Kidney capillary endothelial cell (primary cell): ENCODE measurements at regions not wholly inside any gene's neighbourhood (a gene's known extent, or its start where the extent isn't known, plus 50 kb on each side); places are given as distances from the start of the nearest gene placed in this dataset.
"Not testable (repeated sequence)": the region's sequence is repeated elsewhere in the genome, so short reads cannot be mapped to it uniquely, and the experiment has no call there.

ENCODE experiments used
- DNase-seq: peaks from one replicate; pipeline ENCODE4 v3.0.0-alpha.2; 2018; ENCODE audit warnings: low spot score

DNA sequence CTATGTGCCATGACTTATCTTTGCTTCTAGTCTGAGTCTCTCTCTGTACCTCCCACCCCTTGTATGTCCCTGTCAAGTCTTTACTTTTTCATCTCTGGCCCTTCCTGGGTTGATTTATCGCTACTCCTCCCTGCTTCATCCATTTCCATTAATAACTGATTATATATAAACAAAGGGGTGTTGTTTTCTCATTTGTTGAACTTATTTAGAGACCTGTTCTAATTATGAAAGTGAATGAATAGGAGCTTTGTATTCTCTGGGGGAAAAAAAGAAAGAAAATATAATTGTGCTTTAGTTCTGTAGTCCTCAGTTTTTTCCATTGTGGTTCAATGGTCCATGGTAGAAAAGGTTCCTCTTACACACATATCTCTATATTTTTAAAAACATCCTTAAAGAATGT, 328.9 kb upstream of the PPP2R3A start:
- no peak for DNase-seq

DNA sequence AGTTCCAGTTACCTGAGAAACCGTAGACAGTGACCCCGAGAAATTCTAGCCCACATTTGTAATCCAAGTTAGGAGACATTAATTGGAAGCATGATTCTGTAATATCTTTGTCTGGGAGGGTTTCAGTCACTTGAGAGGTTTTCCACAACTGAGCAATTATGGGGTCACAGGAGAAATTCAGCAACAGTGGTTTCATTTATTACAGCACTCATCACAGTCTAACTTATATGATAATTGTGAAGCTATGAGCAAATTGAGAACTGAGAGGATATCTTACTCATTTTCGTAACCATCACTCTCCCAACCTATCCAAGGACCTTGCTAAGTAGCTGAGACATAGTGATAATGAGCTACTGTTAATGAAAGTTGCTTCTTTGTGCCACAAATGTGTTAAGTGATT, 328.5 kb upstream of the PPP2R3A start:
- DNase-seq = no peak

DNA sequence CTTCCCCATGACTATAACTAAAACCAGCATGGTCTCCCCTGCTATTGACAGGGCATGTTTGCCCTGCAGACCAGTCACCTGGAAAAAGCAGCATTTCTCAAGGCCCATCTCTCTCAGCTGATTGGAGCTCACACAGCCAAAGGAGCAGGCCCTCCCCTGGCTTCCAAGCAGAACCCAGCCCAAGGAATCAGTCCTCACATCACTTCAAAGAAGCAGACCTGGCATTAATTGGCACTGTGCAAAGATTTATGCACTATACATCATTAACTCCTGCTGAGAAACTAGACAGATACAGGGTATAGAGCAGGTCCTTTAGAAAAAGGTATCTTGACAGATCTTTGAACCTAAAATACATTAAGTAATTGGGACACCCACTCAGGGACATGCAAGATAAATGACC, 323.8 kb upstream of the PPP2R3A start:
- no peak for DNase-seq

DNA sequence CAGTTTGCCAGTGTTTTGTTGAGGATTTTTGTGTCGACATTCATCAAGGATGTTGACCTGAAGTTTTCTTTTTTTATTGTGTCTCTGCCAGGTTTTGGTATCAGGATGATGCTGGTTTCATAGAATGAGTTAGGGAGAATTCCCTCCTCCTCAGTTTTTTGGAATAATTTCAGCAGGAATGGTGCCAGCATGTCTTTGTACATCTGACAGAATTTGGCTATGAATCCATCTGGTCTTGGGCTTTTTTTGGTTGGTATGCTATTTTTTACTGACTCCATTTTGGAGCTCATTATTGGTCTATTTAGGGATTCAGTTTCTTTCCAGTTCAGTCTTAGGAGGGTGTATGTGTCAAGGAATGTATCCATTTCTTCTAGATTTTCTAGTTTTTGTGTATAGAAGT, 320.0 kb upstream of the PPP2R3A start:
- DNase-seq = no peak

DNA sequence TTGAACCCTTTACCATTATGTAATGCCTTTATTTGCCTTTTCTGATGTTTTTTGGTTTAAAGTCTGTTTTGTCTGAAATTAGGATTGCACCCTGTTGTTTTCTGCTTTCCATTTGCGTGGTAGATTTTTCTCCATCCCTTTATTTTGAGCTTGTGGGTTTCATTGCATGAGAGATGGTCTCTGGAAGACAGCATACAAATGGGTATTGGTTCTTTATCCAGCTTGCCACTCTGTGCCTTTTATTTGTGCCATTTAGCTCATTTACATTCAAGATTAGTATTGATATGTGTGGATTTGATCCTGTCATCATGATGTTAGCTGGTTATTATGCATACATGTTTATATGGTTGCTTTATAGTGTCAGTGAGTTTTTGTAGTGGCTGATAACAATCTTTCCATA, 318.7 kb upstream of the PPP2R3A start:
- DNase-seq = no peak

DNA sequence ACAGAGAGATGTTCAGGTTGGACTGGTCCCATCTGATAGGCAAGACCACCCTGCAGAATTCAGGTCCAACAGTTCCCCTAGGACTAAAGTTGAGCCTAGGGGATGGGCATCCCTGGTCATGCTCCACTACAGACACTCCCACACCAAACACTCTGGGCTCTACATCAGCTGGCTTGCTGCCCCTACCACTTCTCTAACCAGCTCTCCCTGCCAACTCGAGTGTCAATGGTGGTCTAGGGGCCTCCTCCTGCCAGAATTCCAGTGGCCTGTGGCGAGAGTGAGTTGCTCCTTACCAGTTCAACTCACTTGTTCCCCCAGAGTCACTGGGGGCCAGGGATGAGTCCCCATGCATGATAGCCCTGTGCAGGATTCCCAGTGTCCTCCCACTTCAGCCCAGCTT, 316.2 kb upstream of the PPP2R3A start:
- DNase-seq = no peak

DNA sequence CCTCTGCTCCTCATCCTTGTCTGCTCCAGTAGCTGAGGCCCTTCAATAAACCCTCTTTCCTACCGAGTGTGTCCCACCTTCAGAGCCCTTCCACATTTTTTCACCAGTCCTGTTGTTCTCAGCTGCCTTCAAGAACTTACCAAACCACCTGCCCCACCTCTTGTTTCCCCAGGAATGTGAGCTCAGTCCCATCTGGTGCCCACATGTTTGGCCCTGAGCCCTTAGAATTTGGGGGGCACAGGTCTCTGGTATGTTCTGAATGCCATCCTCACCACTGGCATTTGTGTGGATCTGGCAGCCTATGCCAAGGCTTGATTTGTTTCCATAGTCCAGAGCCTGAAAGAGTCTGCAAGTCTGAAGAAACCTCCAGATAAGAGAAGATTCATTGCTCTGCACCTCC, 315.2 kb upstream of the PPP2R3A start:
- no peak for DNase-seq

DNA sequence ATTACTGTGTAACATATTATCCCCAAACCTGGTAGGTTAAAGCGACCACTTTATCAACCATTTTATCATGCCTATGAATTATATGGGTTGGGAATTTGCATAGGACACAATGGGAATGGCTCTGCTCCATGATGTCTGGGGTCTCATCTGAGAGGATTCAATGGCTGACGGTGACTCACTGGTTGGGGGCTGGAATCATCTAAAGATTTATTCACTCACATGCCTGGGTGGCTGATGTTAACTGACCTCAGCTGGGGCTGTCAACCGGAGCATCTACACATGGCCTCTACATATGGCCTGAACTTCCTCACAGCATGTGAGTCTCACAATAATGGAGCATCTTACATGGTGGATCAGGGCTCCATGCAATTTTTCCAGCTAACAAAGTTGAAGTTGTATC, 313.1 kb upstream of the PPP2R3A start:
- no peak for DNase-seq

DNA sequence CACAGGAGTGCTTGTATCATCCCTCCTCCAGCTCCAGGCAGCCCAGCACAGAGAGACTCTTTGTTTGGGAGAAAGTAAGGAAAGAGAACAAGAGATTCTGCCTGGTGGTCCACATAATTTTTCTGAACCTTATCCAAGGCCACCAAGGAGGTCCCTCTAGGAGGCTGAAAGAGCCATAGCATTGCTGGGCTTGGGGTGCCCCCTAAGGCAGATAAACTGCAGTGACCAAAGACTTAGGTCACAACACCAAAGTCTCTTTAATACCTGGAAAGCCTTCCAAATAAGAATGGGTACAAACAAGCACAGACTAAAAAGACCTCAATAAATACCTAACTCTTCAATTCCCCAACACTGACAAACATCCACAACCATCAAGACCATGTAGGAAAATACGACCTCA, 310.2 kb upstream of the PPP2R3A start:
- no peak for DNase-seq

DNA sequence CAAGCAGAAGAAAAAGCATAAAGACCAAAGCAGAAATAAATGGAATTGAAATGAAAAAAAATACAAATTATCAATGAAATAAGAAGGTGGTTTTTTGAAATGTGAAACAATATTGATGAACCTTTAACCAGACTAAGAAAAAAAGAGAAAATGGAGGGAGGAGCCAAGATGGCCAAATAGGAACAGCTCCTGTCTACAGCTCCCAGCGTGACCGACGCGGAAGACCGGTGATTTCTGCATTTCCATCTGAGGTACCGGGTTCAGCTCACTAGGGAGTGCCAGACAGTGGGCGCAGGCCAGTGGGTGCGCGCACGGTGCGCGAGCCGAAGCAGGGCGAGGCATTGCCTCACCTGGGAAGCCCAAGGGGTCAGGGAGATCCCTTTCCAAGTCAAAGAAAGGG, 307.1 kb upstream of the PPP2R3A start:
- not testable (repeated sequence) for DNase-seq

DNA sequence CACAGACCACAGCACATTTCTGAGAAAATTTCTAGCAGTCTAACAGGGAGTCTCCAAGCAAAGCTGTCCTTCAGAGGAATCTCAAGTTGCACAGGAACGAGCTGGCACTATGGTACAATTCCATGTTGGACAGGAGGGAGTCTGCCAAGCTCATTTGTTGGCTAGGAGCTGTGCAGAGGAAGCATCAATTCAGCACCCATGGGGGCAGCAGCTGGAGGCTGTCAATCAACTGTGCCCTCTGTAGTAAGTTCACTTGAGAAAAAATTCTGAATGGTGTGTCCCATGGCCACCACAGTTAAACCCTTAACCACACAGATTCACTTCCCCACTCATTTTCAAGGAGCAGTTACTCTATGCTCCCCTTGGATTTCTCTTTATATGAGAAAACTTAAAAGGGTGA, 298.5 kb upstream of the PPP2R3A start:
- no peak for DNase-seq

DNA sequence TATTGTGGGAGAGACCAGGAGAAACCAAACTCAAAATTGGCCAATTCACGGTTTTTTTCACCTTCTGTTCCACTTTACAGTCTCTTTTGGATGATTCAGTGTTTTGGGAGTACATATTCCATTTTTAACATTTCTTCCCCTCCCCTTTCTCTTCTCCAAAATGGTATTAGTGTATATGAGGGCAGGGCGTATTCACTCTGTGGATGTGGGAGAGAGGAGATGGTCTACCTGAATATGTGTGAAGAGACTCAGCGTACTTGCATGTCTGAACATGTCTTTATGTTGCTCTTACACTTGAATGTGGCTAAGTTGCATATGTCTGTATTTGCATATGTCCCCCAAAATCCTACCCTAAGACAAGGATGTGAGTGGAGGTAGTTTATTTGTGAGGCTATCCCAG, 291.0 kb upstream of the PPP2R3A start:
- no peak for DNase-seq

DNA sequence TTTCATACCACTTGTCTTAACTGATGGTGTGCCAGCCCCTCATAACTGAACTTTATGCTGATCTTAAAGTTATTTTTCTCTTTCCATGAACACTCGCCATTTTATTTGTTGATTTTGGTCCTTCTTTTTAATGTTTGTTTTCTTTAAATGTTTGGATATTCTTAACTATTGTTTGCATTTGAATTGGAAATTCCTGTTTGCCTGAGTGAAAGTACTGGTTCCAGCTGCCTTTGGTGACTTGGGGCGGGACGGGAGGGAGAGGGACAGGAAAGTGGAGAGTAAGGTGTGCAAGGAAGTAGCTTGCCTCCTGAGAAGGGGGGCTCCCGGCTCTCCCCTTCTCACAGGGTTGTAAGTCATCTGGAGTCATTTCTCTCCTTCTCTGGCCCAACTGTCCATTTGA, 287.1 kb upstream of the PPP2R3A start:
- no peak for DNase-seq

DNA sequence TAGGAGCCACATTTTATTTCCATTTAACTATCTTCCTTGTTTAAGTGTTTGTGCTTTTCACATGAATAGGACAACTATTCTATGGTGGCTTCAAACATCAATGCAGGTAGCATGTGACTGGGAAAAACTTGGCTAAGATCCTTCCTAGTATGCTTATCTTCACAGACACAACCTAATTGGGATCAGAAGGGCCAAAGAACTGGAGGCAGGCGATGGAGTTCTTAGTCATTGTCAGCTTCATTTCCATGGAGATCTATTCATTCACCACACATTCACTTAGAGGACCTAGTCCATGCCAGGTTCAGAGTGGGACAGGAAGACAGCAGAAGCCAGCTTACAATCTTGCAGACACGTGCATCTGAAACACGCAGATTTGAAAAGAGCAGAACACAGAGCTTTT, 277.5 kb upstream of the PPP2R3A start:
- DNase-seq = no peak

DNA sequence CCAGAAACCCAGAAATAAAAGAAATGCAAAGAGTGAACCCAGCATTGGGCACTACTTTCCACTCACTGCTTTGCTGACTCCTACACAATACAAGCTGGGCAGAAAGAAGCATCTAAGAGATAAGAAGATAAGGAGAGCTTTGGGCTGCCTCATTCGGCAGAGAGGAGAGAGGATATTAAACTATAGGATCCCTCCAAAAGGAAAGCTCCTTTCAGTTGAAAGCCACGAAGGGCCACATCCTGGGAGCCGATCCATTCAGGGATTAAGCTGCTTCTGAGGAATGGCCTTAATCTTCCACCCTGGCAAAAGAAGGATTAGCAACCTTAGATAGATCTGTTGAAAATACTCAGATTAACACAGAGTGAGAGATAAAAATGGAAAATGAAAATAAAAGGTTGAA, 274.9 kb upstream of the PPP2R3A start:
- DNase-seq = no peak

DNA sequence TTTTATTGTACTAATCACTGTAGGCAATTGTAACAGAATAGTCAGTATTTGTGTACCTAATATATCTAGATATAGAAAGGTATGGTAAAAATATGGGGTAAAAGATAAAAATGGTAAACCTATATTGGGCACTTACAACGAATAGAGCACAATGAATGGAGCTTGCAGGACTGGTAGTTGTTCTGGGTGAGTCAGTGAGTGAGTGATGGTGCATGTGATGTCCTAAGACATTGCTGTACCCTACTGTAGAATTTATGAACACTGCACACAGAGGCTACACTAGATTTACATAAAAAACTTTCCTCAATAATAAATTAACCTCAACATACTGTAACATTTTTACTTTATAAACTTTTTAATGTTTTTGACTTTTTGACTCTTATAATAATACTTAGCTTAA, 274.3 kb upstream of the PPP2R3A start:
- no peak for DNase-seq

DNA sequence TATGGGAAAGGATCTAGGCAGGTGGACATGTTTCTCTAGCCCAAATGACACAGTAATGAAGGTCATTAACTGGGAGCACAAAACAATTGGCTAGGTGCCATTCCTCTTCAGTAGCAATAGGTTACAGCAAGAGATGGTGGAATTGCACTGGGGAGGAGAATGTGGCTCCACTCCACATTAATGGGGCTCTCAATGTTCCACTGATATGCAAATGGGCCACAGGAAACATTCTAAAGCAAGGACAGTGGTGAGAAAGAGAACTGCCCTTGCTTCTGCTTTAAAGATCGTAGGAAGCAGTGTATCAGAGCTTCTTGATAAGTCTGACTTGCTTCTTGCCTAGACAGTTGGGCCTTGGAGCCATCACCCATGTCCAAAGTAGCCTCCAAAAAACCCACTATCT, 271.4 kb upstream of the PPP2R3A start:
- DNase-seq = no peak

DNA sequence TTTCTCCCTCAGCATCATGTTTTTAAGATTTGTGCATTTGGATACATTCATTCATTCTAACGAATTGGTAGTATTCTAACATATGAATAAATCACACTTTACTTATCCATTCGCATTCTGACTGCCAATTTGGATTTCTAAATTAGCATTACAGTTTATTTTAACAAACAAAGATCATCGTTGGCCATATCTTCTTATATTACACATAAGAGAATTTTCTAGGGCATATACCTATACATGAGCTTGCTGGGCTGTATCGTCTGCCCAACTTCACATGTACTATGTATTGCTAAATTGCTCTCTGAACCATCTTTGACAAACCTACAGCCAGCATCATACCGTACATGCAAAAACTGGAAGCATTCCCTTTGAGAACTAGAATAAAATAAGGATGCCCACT, 265.8 kb upstream of the PPP2R3A start:
- no peak for DNase-seq

DNA sequence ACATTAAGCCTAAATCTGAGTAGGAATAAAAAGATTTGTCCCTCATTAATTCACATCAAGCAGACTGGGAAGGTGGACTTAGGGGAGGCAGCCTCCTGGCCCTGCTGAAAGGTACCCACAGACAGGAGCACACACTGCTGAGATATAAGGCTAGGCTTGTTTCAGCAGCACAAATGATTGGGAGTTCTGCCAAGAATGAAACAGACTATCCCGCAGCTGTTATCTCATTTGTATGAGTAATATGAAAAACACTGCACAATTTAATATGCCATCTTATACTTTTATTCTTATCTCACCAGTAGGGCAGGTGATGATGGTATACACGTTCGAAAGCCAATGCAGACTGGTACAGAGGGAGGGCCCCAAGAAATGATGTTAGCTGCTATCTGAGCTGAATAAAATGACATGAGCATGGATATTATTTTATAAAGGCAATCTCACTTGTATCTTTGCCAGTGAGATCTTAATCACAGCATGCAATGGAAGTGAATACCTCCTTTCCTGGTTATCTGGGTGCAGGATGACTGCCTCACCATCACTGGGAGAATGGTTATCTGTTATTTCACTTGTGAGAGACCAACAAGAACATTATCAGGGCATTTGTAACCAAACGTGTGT, 258.7 kb upstream of the PPP2R3A start:
- no peak for DNase-seq

DNA sequence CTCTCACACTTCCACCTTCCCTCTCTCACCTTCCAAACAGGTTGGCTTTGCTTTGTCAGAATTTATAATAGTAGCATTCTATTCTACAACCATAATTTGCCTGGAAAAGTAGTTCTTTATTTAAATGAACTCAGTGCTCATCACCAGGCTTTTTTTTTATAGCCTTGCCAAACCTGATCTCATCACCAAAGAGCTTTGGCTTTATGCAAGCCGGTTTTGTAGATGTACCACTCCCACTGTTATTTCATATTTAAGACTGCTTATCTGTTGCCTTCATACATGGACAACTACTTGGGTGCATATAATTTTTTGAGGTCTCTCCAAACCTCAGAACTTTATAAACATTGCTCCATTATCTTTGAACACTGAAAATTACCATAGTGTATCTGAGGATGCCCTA, 246.1 kb upstream of the PPP2R3A start:
- no peak for DNase-seq

DNA sequence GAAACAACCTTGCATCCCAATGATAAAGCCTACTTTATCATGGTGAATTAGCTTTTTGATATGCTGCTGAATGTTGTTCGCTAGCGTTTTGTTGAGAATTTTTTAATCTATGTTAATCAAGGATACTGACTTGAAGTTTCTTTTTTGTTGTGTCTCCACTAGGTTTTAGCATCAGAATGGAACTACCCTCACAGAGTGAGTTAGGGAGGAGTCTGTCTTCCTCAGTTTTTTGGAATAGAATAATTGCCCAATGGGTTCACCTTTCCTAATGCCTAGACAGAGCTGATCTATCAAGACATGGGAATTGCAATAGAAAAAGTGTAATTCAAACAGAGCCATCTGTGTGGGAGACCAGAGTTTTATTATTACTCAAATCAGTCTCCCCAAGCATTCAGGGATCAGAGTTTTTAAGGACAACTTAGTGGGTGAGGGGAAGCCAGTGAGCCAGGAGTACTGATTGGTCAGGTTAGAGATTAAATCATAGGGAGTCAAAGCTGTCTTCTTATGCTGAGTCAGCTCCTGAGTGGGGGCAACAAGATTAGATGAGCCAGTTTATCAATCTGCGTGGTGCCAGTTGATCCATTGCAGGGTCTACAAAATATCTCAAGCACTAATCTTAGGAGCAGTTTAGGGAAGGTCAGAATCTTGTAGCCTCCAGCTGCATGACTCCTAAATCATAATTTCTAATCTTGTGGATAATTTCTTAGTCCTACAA, 237.4 kb upstream of the PPP2R3A start:
- DNase-seq = no peak

DNA sequence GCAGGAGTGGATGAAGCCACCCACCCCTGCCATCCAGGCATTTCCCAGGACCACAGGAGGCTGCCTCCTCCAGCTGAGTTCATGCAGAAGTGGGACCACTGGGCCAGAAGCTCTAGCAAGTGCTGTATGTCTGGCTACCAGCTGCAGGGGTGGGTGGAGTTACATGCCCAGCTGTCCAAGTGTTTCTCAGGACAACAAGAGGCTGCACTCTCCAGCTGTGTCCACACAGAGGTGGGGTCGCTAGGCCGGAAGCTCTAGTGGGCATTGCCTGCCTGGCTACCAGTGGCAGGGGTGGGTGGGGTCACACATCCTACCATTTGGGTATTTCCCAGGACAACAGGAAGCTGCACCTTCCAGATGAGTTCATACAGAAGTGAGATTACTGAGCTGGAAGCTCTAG, 234.0 kb upstream of the PPP2R3A start:
- no peak for DNase-seq

DNA sequence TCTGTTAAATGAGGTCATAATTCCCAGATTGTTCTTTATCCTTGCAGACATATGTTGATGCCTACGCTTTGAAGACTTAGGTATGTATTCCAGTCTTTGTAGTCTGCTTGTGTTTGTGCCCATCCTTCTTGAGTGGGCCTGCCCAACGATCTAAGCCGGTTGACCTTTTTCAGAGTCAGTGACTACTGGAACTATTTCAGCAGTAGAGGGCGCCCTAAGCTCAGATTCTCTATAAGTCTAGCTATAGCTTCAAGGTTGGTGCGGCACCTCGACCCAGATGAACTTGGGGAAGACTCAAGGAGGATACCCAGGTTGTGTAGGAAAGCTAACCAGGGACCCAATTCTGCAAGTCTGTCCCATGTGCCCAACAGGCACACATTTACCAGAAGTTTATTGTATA, 228.8 kb upstream of the PPP2R3A start:
- DNase-seq = no peak

DNA sequence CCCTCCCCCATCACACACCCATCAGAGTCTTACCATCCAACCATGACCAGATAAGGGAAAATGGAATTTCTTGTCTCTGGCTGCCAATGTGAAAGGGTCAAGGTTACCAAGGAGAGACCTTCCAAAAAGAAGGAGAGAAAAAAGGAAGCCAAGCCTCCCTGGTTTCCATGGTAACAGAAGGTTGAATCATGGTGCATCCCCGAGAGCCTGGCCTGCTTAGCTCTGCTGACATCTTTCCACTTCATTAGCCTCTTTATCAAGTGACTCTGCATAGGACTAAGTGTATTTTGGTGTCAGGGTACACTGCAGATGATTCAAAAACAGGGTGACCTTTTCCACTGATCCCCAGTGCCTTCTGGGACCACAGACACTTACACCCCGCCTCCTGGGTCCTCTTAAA, 225.7 kb upstream of the PPP2R3A start:
- DNase-seq = no peak
